GM12878 (cell line): ENCODE measurements at regions not wholly inside any gene's neighbourhood (a gene's known extent, or its start where the extent isn't known, plus 50 kb on each side); places are given as distances from the start of the nearest gene placed in this dataset.

Experiments
- ATAC-seq: fragments of 200-7000 bp; cut with Tn5 transposase; 3 replicates; pipeline ENCODE4 v1.9.1; 2020; ENCODE audit warnings: mild to moderate bottlenecking, moderate library complexity
- BruUV-seq: library from RNA; stranded (reverse); fragments of 400-500 nt; replicated peaks from 2 replicates; lab custom pipeline; 2021; lab: Mats Ljungman, UMichigan
- CTCF ChIA-PET: fragments of 300-600 bp; sonication (Branson Sonifier 250); formaldehyde crosslinking; extraction: SDS; loops from one replicate; lab custom pipeline; 2021; ENCODE audit warnings: inconsistent platforms; lab: Yijun Ruan, JAX
- POLR2A ChIA-PET: fragments of 350-600 bp; formaldehyde crosslinking; extraction: SDS; loops from one replicate; lab custom pipeline; 2021; ENCODE audit warnings: inconsistent platforms; lab: Charles Lee
- RAD21 ChIA-PET: fragments of 300-600 bp; sonication (Branson Sonifier 250); formaldehyde crosslinking; loops from one replicate; lab custom pipeline; 2023; ENCODE audit warnings: antibody characterized with exemption; ENCODE audit not compliant: unreplicated experiment; lab: Charles Lee
- SMC1A ChIA-PET: fragments of 300-600 bp; sonication (Branson Sonifier 250); formaldehyde crosslinking; loops from one replicate; lab custom pipeline; 2023; ENCODE audit not compliant: unreplicated experiment, uncharacterized antibody; lab: Charles Lee
- DNase-seq: peaks from one replicate; pipeline ENCODE4 v3.0.0-alpha.2; 2011; ENCODE audit warnings: low read depth, low spot score
- FAIRE-seq: peaks from 3 replicates; lab custom pipeline; 2011; peaks lifted over from hg19 to GRCh38; lab: Jason Lieb, UNC
- H2AFZ ChIP-seq: 2 replicates; pipeline ENCODE4 v1.6.0; 2011; ENCODE audit warnings: low read depth, low read length, control low read depth; ENCODE audit not compliant: control insufficient read depth
- H3K27ac ChIP-seq: 2 replicates; pipeline ENCODE4 v1.5.1; 2011; ENCODE audit warnings: control low read depth; ENCODE audit not compliant: control insufficient read depth, insufficient read depth
- H3K27me3 ChIP-seq, 2 experiments: replicated peaks in 1 of 2; 2 replicates each; pipeline versions ENCODE4 v1.6.0 to v1.6.1; 2011; ENCODE audit warnings: low read length in 1 of 2; ENCODE audit not compliant: control insufficient read depth in 2 of 2, insufficient read depth in 2 of 2
- H3K36me3 ChIP-seq, 2 experiments: 2 replicates each; pipeline ENCODE4 v1.5.1; 2011; ENCODE audit warnings: low read length in 1 of 2; ENCODE audit not compliant: control insufficient read depth in 2 of 2, insufficient read depth in 2 of 2
- H3K4me1 ChIP-seq: 2 replicates; pipeline ENCODE4 v1.6.1; 2011; ENCODE audit warnings: mild to moderate bottlenecking, low read length, moderate library complexity, mixed read lengths; ENCODE audit not compliant: control insufficient read depth, insufficient read depth
- H3K4me2 ChIP-seq: 2 replicates; pipeline ENCODE4 v1.6.0; 2011; ENCODE audit warnings: control low read depth; ENCODE audit not compliant: control insufficient read depth, insufficient read depth
- H3K4me3 ChIP-seq: fragments of 200-600 bp; sonication (generic); 2 replicates; pipeline ENCODE4 v1.5.1; 2016
- H3K79me2 ChIP-seq: 2 replicates; pipeline ENCODE4 v1.6.0; 2011; ENCODE audit warnings: low read length; ENCODE audit not compliant: control insufficient read depth, insufficient read depth
- H3K9ac ChIP-seq: 2 replicates; pipeline ENCODE4 v1.8.0; 2011; ENCODE audit warnings: low read length, control low read depth, mixed read lengths; ENCODE audit not compliant: control insufficient read depth, insufficient read depth
- H3K9me3 ChIP-seq: replicated peaks from 3 replicates; pipeline ENCODE4 v1.5.1; 2011; ENCODE audit warnings: mild to moderate bottlenecking, low read length; ENCODE audit not compliant: control insufficient read depth, insufficient read depth
- H4K20me1 ChIP-seq: 2 replicates; pipeline ENCODE4 v1.6.0; 2011; ENCODE audit not compliant: control insufficient read depth, insufficient read depth
- CREM ChIP-seq: IDR thresholded peaks from 2 replicates; pipeline ENCODE4 v1.6.1; 2014; ENCODE audit warnings: antibody characterized with exemption, low read depth
- CUX1 ChIP-seq: IDR thresholded peaks from 2 replicates; pipeline ENCODE4 v1.6.1; 2012; ENCODE audit warnings: improper control_type of control experiment, low read depth, low read length; ENCODE audit not compliant: insufficient replicate concordance
- HSF1 ChIP-seq: fragments of 150-350 bp; IDR thresholded peaks from 2 replicates; pipeline ENCODE4 v1.6.1; 2014; ENCODE audit warnings: mild to moderate bottlenecking, low read depth, low read length
- IKZF2 ChIP-seq, 2 experiments: fragments of 450-650 bp; IDR thresholded peaks; 2 replicates each; pipeline ENCODE4 v1.6.1; 2017; ENCODE audit warnings: mild to moderate bottlenecking in 2 of 2, moderate library complexity in 2 of 2
- KDM1A ChIP-seq: fragments of 200-600 bp; sonication (generic); IDR thresholded peaks from 2 replicates; pipeline ENCODE4 v1.6.1; 2016; ENCODE audit warnings: borderline replicate concordance
- NFYA ChIP-seq: IDR thresholded peaks from 2 replicates; pipeline ENCODE4 v1.6.1; 2011; ENCODE audit warnings: low read depth, mild to moderate bottlenecking, low read length, improper control_type of control experiment, borderline replicate concordance
- POLR2AphosphoS5 ChIP-seq: IDR thresholded peaks from 2 replicates; pipeline ENCODE4 v1.6.1; 2011; ENCODE audit warnings: mild to moderate bottlenecking, low read length, inconsistent platforms
- RCOR1 ChIP-seq: conservative IDR thresholded peaks from 2 replicates; pipeline ENCODE4 v1.6.1; 2012; ENCODE audit warnings: low read depth, low read length, improper control_type of control experiment
- SMC3 ChIP-seq: IDR thresholded peaks from 2 replicates; pipeline ENCODE4 v1.6.1; 2011; ENCODE audit warnings: low read length, improper control_type of control experiment, borderline replicate concordance
- TBL1XR1 ChIP-seq: IDR thresholded peaks from 2 replicates; pipeline ENCODE4 v1.6.1; 2012; ENCODE audit warnings: low read depth, low read length, improper control_type of control experiment
- ZBED1 ChIP-seq: IDR thresholded peaks from 2 replicates; pipeline ENCODE4 v1.6.1; 2016; ENCODE audit warnings: borderline replicate concordance
- ZNF384 ChIP-seq: IDR thresholded peaks from 2 replicates; pipeline ENCODE4 v1.6.1; 2012; ENCODE audit warnings: low read depth, mild to moderate bottlenecking, low read length, improper control_type of control experiment, borderline replicate concordance
- WGBS: methylation state at CpG from one replicate; pipeline ENCODE4 v1.1.6; 2016; ENCODE audit warnings: low lambda C conversion rate; ENCODE audit not compliant: insufficient replicate concordance, insufficient coverage; ENCODE audit errors: missing lambda C conversion rate; 5-methylcytosine and 5-hydroxymethylcytosine counted together
- in situ Hi-C: fragments of 300-500 bp; cut with MboI; formaldehyde crosslinking; loops from 9 replicates; pipeline ENCODE4 v1.14.3; 2018; ENCODE audit warnings: mixed read lengths
- intact Hi-C: fragments of 100-400 bp; cut with micrococcal nuclease; formaldehyde crosslinking; loops from one replicate; pipeline ENCODE4 v1.14.2; 2022; ENCODE audit not compliant: unreplicated experiment

- no peak for FAIRE-seq
Measured at GRCh38 chr1:214837376-214837775, 234.4 kb downstream of the CENPF start.

GRCh38 chr1:214838351-214838750, 235.4 kb downstream of the CENPF start:
- POLR2A ChIA-PET, result no interaction called here
- no peak for FAIRE-seq
- TF ChIP-seq CUX1, result no peak
- TF ChIP-seq KDM1A, result no peak
- TF ChIP-seq RCOR1, result no peak
- no peak for TF ChIP-seq POLR2AphosphoS5

More at GRCh38 chr1:214837376-214837775, 234.4 kb downstream of the CENPF start:
- POLR2A ChIA-PET, result no interaction called here
- TF ChIP-seq CREM (no peak), NFYA (no peak), HSF1 (no peak), ZNF384 (no peak), ZBED1 (no peak), TBL1XR1 (no peak), IKZF2 (IDR thresholded peaks at IDR 0.05) (no peak), SMC3 (no peak)
- H3K27ac ChIP-seq, result no peak overlapping the region
- CTCF ChIA-PET, result no interaction called here
- no peaks in the 10 kb centered on the region for H3K79me2 ChIP-seq
- H2AFZ ChIP-seq, result no peak overlapping the region
- in situ Hi-C loops, result no loop called here
- WGBS, result 44% methylated on average over 2 of the region's 2 CpGs
- DNase-seq (no peak), ATAC-seq (no peak)
- H3K36me3 ChIP-seq, result no peaks in the 10 kb centered on the region
- H3K27me3 ChIP-seq, result no peaks in the 10 kb centered on the region; a peak in 1 of 4 replicates
- no TSS peak for BruUV-seq
- no peaks in the 10 kb centered on the region for H4K20me1 ChIP-seq
- H3K4me1 ChIP-seq, result no peaks in the 10 kb centered on the region
- no peak overlapping the region for H3K4me3 ChIP-seq
- SMC1A ChIA-PET, result no interaction called here
- H3K9ac ChIP-seq, result no peak overlapping the region
- no peaks in the 10 kb centered on the region for H3K9me3 ChIP-seq
- no peak overlapping the region for H3K4me2 ChIP-seq
- intact Hi-C loops, result no loop called here
- RAD21 ChIA-PET, result no interaction called here

More at GRCh38 chr1:214838351-214838750, 235.4 kb downstream of the CENPF start:
- H3K4me3 ChIP-seq, result no peak overlapping the region
- no peaks in the 10 kb centered on the region for H3K79me2 ChIP-seq
- ChIA-PET CTCF (no interaction called here), RAD21 (no interaction called here), SMC1A (no interaction called here)
- H3K36me3 ChIP-seq, result no peaks in the 10 kb centered on the region
- intact Hi-C loops (no loop called here), in situ Hi-C loops (no loop called here)
- H2AFZ ChIP-seq, result no peak overlapping the region
- H4K20me1 ChIP-seq, result no peaks in the 10 kb centered on the region
- H3K9me3 ChIP-seq, result no peaks in the 10 kb centered on the region
- no peaks in the 10 kb centered on the region for H3K4me1 ChIP-seq
- no peak overlapping the region for H3K4me2 ChIP-seq
- ATAC-seq (no peak), DNase-seq (no peak)
- no TSS peak for BruUV-seq
- no peaks in the 10 kb centered on the region; a peak in 1 of 4 replicates for H3K27me3 ChIP-seq
- H3K9ac ChIP-seq, result no peak overlapping the region
- 0% methylated on average over 3 of the region's 3 CpGs for WGBS
- H3K27ac ChIP-seq, result no peak overlapping the region
